ENCODE measurements at regions not wholly inside any gene's neighbourhood (a gene's known extent, or its start where the extent isn't known, plus 50 kb on each side); places are given as distances from the start of the nearest gene placed in this dataset.

DNA sequence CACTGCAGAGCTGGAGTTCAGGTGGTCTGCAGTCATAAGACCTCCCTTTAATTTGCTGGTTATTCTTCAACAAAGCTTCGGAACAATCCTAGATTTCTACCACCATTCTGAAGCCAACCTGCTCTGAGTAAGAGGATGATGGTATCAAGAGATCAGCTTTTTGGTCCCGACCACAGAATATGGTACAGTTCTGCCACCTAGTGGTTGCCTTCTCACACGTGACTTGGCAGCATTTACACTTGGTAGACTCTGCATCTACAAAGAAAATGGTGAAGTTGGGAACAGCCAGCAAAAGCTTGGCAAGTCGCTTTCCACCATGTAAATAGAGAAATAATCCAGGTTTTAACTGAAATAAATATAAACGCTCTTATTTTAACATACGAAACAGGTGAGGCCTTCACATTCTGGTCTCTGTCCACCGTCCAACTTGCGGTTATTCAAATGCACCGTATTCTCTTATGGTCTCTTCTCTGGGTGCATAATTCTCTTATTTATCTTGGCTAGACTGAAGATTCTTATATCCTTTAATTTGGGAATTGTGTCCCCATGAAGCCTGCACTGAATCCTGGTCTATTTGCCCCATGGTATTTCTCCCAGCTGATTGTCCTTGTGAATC lies 173.9 kb upstream of the GRM3 start:
- Mint-ChIP-seq H3K36me3 (ENCODE audit: low read depth) (no peaks in the 10 kb centered on the region), H3K27ac (ENCODE audit: unreplicated experiment) (no peak overlapping the region), H3K9me3 (ENCODE audit: low read depth) (no peaks in the 10 kb centered on the region), H3K4me1 (ENCODE audit: low read depth) (peaks cover 4% of the 10 kb centered on the region), H3K27me3 (ENCODE audit: low read depth) (peaks cover 9% of the 10 kb centered on the region), H3K4me3 (ENCODE audit: unreplicated experiment) (no peak overlapping the region)
- TF ChIP-seq, protein P1, sequence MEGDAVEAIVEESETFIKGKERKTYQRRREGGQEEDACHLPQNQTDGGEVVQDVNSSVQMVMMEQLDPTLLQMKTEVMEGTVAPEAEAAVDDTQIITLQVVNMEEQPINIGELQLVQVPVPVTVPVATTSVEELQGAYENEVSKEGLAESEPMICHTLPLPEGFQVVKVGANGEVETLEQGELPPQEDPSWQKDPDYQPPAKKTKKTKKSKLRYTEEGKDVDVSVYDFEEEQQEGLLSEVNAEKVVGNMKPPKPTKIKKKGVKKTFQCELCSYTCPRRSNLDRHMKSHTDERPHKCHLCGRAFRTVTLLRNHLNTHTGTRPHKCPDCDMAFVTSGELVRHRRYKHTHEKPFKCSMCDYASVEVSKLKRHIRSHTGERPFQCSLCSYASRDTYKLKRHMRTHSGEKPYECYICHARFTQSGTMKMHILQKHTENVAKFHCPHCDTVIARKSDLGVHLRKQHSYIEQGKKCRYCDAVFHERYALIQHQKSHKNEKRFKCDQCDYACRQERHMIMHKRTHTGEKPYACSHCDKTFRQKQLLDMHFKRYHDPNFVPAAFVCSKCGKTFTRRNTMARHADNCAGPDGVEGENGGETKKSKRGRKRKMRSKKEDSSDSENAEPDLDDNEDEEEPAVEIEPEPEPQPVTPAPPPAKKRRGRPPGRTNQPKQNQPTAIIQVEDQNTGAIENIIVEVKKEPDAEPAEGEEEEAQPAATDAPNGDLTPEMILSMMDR (IDR thresholded peaks at IDR 0.05): peak; percentile 89
- no peak for DNase-seq (ENCODE audit: low spot score)

DNA sequence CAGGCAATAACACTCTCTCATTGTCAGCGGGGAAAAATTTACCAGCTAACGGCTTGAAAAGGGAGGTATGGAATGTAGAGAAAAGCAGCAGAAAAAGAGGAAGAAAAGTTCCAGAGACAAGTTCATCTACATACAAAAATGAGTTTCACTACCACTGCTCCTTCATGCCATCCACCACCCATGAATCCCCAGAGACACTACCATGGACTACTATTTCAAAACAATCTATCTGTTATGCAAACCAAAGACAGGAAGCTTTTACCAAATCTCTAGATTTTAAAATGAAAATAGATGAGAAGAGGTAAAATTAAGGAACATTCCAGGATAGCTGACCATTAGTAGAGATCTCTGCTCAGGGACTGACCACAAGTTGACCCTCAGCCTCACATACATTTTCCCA lies 189.0 kb upstream of the GRM3 start:
- Mint-ChIP-seq H3K27me3 (ENCODE audit: low read depth) (peaks cover 6% of the 10 kb centered on the region), H3K9me3 (ENCODE audit: low read depth) (no peaks in the 10 kb centered on the region), H3K4me1 (ENCODE audit: low read depth) (no peaks in the 10 kb centered on the region), H3K4me3 (ENCODE audit: unreplicated experiment) (no peak overlapping the region), H3K36me3 (ENCODE audit: low read depth) (no peaks in the 10 kb centered on the region), H3K27ac (ENCODE audit: unreplicated experiment) (no peak overlapping the region)
- TF ChIP-seq, protein P1 (IDR thresholded peaks at IDR 0.05): no peak
- DNase-seq (ENCODE audit: low spot score): no peak

DNA sequence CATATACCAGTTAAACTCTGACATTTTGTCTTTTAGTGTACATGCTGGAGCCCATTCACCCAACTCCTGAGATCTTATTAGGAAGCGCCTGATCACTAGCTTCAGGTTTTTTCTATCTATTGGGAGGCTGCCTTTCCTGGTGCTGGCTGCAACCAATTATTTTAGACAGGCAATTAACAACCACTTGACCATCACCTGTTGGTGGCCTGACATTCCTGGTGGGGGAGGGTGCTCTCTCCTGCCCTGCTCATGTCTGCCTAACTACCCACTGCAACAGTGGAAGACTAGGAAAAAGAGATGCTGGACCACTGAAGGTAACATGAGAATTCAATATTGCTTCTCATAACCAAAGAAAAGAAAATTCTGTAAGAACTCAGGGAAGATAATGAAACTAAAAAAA lies 190.3 kb upstream of the GRM3 start:
- no peak overlapping the region for H3K27ac Mint-ChIP-seq (ENCODE audit: unreplicated experiment)
- H3K36me3 Mint-ChIP-seq (ENCODE audit: low read depth): no peaks in the 10 kb centered on the region
- DNase-seq (ENCODE audit: low spot score): no peak
- no peaks in the 10 kb centered on the region for H3K4me1 Mint-ChIP-seq (ENCODE audit: low read depth)
- H3K27me3 Mint-ChIP-seq (ENCODE audit: low read depth): peaks cover 6% of the 10 kb centered on the region
- H3K9me3 Mint-ChIP-seq (ENCODE audit: low read depth): no peaks in the 10 kb centered on the region
- no peak overlapping the region for H3K4me3 Mint-ChIP-seq (ENCODE audit: unreplicated experiment)
- TF ChIP-seq, protein P1 (IDR thresholded peaks at IDR 0.05): no peak

DNA sequence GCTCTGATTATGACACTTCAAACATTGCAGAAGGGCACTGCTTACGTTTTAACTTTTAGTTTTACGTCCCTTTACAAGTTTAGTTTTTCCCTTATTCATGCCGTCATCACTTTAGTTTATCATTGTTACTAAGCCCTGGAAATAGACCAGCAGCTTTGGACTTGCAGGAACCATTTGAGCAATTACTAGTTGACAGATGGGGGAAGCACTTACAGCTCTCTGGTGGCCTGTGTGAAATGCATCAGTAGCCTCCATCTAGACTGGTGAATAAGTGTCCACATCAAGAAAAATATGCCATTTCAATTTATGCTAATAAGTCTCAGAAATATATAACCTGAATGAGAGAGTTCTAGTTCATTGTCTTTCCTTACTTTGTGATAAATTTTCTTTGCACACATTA lies 194.9 kb upstream of the GRM3 start:
- H3K4me1 Mint-ChIP-seq (ENCODE audit: low read depth): no peaks in the 10 kb centered on the region
- DNase-seq (ENCODE audit: low spot score): no peak

DNA sequence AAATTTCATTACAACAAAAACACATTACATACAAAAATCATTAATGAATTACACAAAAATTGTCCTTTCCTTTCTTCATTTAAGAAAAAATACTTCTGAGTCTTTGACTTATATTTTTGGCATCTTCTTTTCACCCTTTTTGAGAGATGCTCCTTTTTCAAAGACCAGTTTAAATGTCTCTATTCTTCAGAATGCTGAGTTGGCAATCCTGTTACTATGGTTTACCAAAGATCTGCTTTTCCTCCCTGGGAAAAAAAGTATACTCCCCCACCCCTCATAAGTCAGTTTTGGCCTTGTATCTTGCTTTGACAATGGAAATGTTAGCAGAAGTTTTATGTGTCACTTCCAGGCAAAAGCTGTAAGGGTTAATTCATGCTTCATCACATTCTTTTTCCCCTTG lies 198.4 kb upstream of the GRM3 start:
- DNase-seq (ENCODE audit: low spot score): no peak
- no peaks in the 10 kb centered on the region for H3K4me1 Mint-ChIP-seq (ENCODE audit: low read depth)
- H3K4me3 Mint-ChIP-seq (ENCODE audit: unreplicated experiment): no peak overlapping the region
- H3K27me3 Mint-ChIP-seq (ENCODE audit: low read depth): peaks cover 3% of the 10 kb centered on the region
- H3K9me3 Mint-ChIP-seq (ENCODE audit: low read depth): no peaks in the 10 kb centered on the region
- no peaks in the 10 kb centered on the region for H3K36me3 Mint-ChIP-seq (ENCODE audit: low read depth)
- no peak overlapping the region for H3K27ac Mint-ChIP-seq (ENCODE audit: unreplicated experiment)
- TF ChIP-seq, protein P1 (IDR thresholded peaks at IDR 0.05): no peak

More for the DNA sequence above, 194.9 kb upstream of the GRM3 start:
- TF ChIP-seq, protein P1 (IDR thresholded peaks at IDR 0.05): no peak
- Mint-ChIP-seq H3K27ac (ENCODE audit: unreplicated experiment) (no peak overlapping the region), H3K9me3 (ENCODE audit: low read depth) (no peaks in the 10 kb centered on the region), H3K4me3 (ENCODE audit: unreplicated experiment) (no peak overlapping the region), H3K36me3 (ENCODE audit: low read depth) (no peaks in the 10 kb centered on the region), H3K27me3 (ENCODE audit: low read depth) (peaks cover 9% of the 10 kb centered on the region)
